HG02973 (cell line): ENCODE measurements at regions not wholly inside any gene's neighbourhood (a gene's known extent, or its start where the extent isn't known, plus 50 kb on each side); places are given as distances from the start of the nearest gene placed in this dataset.

Source experiments
- ATAC-seq: cut with Tn5 transposase; IDR thresholded peaks from one replicate; pipeline ENCODE4 v1.9.1; 2021; ENCODE audit warnings: moderate library complexity; ENCODE audit not compliant: unreplicated experiment

GRCh38 chr2:7209757-7210555 is 292.7 kb downstream of the RNF144A start:
- no peak for ATAC-seq

- ATAC-seq, result no peak
Measured at GRCh38 chr2:7210712-7211111, 293.5 kb downstream of the RNF144A start.

- ATAC-seq, result no peak
Measured at GRCh38 chr2:7225848-7226247, 308.6 kb downstream of the RNF144A start.

GRCh38 chr2:7226501-7226900 is 309.3 kb downstream of the RNF144A start:
- ATAC-seq, result no peak

- no peak for ATAC-seq
Measured at GRCh38 chr2:7233126-7233525, 315.9 kb downstream of the RNF144A start.

- no peak for ATAC-seq
Measured at GRCh38 chr2:7237466-7237865, 320.3 kb downstream of the RNF144A start.

- no peak for ATAC-seq
Measured at GRCh38 chr2:7239078-7239477, 321.9 kb downstream of the RNF144A start.

- no peak for ATAC-seq
Measured at GRCh38 chr2:7241041-7241745, 324.0 kb downstream of the RNF144A start.

GRCh38 chr2:7242189-7242867 is 325.1 kb downstream of the RNF144A start:
- ATAC-seq, result no peak

- no peak for ATAC-seq
Measured at GRCh38 chr2:7243276-7243675, 326.1 kb downstream of the RNF144A start.

- ATAC-seq, result no peak
Measured at GRCh38 chr2:7256377-7256776, 339.2 kb downstream of the RNF144A start.

- no peak for ATAC-seq
Measured at GRCh38 chr2:7262727-7263126, 345.5 kb downstream of the RNF144A start.

- ATAC-seq, result no peak
Measured at GRCh38 chr2:7264791-7265190, 347.6 kb downstream of the RNF144A start.

- ATAC-seq, result no peak
Measured at GRCh38 chr2:7265286-7265685, 348.1 kb downstream of the RNF144A start.

GRCh38 chr2:7269106-7269643 is 352.0 kb downstream of the RNF144A start:
- ATAC-seq, result no peak

GRCh38 chr2:7270011-7270431 is 352.8 kb downstream of the RNF144A start:
- ATAC-seq, result no peak

- no peak for ATAC-seq
Measured at GRCh38 chr2:7272210-7272609, 355.0 kb downstream of the RNF144A start.

GRCh38 chr2:7278984-7279383 is 361.8 kb downstream of the RNF144A start:
- no peak for ATAC-seq

GRCh38 chr2:7279421-7279949 is 362.3 kb downstream of the RNF144A start:
- no peak for ATAC-seq

- peak; percentile 49 for ATAC-seq
Measured at GRCh38 chr2:7280790-7281189, 363.6 kb downstream of the RNF144A start.
